Rectal smooth muscle tissue (tissue), 1 donor: ENCODE measurements at regions not wholly inside any gene's neighbourhood (a gene's known extent, or its start where the extent isn't known, plus 50 kb on each side); places are given as distances from the start of the nearest gene placed in this dataset.

Experiments used
- H3K27ac ChIP-seq: one replicate; pipeline ENCODE4 v1.7.0; 2013; ENCODE audit warnings: low read depth, low read length, inconsistent platforms
- H3K27me3 ChIP-seq: one replicate; pipeline ENCODE4 v1.7.0; 2013; ENCODE audit warnings: low read length; ENCODE audit not compliant: control insufficient read depth, insufficient read depth
- H3K36me3 ChIP-seq: one replicate; pipeline ENCODE4 v1.7.0; 2013; ENCODE audit warnings: low read length; ENCODE audit not compliant: control insufficient read depth, insufficient read depth
- H3K4me1 ChIP-seq: one replicate; pipeline ENCODE4 v1.7.0; 2013; ENCODE audit warnings: low read length; ENCODE audit not compliant: control insufficient read depth, insufficient read depth
- H3K4me3 ChIP-seq: one replicate; pipeline ENCODE4 v1.7.0; 2013; ENCODE audit warnings: low read length
- H3K9ac ChIP-seq: one replicate; pipeline ENCODE4 v1.7.0; 2013; ENCODE audit warnings: low read length

DNA sequence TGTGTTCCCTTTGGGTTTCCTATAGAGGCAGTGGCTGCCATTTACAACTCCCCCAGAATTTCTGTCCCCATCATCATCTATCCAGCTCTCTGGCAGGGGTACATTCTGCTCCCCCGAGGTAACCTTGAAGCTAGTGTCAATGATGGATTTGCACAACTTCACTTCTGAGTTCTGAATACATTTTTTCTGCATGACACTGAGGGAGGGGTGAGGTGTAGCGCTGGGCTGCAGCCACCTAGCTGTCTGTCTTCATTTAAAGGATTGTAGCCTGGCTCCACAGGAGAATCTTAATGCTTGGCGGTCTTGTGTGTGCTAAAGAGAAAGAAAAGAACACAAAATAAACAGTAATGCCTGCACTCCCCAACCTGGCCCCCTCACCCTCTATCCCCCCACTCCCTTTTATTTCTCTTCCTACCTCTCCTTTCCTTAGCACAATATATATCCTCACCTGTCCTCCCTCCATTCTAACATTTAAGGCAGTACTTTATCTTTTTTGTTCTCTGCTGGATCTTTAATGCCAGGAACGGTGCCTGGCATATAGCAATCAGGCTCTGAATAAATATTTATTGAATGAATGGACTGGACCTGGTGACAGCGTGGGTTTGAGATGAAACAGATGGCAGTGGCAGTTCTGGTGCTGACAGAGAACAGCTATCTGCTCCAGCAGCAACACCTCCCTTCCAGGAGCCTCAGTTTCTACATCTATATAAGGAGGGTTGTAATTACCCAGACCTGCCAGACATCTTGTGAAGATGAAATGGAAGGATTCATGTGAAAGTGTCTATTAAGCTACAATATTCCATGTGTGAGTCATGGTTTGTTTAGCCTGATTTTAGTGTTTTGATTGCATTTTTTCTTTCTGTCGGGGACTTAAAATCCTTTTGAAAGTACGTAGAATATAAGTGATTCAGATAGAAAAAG lies 163.5 kb upstream of the CDH11 start:
- Histone ChIP-seq H3K9ac (no peak overlapping the region), H3K4me1 (peaks cover 12% of the 10 kb centered on the region), H3K36me3 (no peaks in the 10 kb centered on the region), H3K27ac (no peak overlapping the region), H3K4me3 (no peak overlapping the region), H3K27me3 (no peaks in the 10 kb centered on the region)

DNA sequence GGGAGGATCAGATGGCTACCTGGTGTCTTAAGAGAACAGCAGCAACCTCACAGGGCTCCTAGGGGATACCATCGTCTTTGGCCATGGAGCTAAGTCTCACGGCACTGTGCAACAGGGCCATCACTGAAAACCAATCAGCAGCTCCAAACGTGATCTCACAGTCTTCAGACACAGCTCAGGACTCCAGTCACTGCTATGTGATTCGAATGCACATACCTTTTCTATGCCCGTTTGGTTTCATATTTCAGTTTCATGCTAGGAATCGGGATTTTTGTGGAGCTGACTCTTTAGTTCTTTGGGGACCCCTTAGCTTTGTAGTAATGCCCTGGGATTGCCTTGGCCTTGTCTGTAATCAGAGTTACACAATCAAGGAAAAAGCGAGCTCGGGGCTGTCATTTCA lies 162.8 kb upstream of the CDH11 start:
- Histone ChIP-seq H3K4me1 (peaks cover 12% of the 10 kb centered on the region), H3K36me3 (no peaks in the 10 kb centered on the region), H3K9ac (no peak overlapping the region), H3K27me3 (no peaks in the 10 kb centered on the region), H3K27ac (no peak overlapping the region), H3K4me3 (no peak overlapping the region)

DNA sequence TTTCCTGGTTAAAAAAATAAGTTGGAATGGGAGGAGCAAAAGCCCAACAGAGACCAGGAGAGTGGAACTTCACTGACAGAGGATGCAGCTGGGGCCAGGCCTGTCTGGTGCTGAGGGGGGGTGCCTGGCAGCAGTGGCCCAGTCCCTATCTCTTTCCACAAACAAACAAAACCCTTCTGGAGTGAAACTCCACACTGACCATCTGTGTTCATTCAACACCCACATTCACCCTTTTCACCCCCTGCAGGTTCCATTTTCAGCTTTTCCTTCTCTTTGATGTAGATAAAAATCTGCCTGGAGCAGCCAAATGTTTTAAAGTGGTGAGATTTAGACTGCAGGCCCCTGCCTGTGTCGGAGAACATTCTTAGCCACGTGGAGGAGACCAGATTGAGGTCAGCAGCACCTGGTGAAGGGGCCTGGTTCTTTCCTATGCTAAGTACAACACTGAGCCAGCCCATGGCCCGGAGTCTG lies 161.4 kb upstream of the CDH11 start:
- H3K36me3 ChIP-seq, result no peaks in the 10 kb centered on the region
- no peak overlapping the region for H3K4me3 ChIP-seq
- no peaks in the 10 kb centered on the region for H3K27me3 ChIP-seq
- peaks cover 12% of the 10 kb centered on the region for H3K4me1 ChIP-seq
- no peak overlapping the region for H3K9ac ChIP-seq
- H3K27ac ChIP-seq, result no peak overlapping the region

DNA sequence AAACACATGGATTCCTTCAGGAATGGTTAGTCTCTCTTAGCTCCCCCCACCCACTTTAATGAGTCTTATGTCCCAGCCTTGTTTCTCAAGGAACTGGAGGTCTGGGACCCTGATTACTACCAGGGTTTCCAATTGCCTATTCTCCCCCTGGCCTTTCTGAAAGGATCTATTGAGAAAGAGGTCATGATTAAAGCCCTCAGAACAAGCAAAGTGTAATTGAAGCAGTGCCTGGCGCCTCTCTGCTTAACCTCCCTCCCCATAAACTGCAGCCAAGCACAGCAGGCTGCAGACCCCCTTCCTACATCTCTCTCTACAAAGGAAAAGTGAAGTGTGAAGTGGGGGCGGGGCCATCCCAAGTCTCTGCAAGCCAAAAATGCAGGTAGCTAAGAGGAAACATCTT lies 159.7 kb upstream of the CDH11 start:
- H3K4me3 ChIP-seq, result no peak overlapping the region
- H3K27ac ChIP-seq, result no peak overlapping the region
- no peaks in the 10 kb centered on the region for H3K27me3 ChIP-seq
- H3K9ac ChIP-seq, result no peak overlapping the region
- peaks cover 12% of the 10 kb centered on the region for H3K4me1 ChIP-seq
- H3K36me3 ChIP-seq, result no peaks in the 10 kb centered on the region

DNA sequence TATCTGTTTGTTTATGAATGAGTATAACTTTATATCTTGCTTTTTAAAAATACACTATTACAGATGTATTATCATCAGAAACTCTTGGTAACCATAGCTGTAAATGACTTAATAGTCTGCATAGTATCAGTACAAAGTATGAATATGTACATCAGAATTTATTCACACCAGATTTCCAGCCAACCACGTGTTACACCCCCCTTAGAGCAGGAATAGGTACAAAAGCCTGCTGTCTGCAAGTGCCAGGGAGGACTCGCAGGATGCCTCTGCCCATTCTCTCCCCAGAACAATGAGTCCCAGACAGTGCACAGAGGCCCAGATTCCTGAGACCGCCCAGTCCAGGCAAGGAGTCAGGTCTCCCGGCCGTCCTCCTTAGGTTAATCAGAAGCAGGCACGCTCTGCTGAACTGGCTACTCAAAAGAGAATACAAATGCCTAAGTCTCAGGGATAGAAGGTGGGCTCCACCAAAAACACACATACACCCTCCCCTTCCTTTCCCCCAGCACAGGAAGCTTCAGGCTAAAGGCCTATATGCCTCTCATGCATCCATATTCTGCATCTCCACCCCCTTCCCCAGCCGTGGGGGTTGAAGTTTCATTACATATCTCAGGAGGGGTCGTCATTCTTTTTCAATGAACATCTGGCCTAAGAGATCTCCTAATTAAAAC lies 159.1 kb upstream of the CDH11 start:
- H3K4me3 ChIP-seq, result no peak overlapping the region
- no peaks in the 10 kb centered on the region for H3K27me3 ChIP-seq
- H3K36me3 ChIP-seq, result no peaks in the 10 kb centered on the region
- H3K9ac ChIP-seq, result no peak overlapping the region
- H3K27ac ChIP-seq, result no peak overlapping the region
- peaks cover 12% of the 10 kb centered on the region for H3K4me1 ChIP-seq

DNA sequence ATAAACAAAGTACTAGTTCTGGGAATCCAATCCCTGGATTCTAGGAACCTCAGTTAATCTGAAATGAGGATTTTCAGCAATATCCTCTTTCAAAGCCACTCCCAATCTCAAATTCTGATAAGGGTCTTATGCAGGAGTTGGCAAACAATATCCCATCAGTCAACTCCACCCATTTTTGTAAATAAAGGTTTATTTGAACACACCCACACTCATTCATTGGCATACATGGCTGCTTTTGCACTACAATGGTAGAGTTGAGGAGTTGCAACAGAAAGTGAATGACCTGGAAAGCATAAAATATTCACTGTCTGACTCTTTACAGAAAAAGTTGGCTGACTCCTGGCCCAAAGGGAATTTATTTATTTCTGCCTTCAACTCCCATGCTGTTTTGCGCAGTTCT lies 157.7 kb upstream of the CDH11 start:
- Histone ChIP-seq H3K9ac (no peak overlapping the region), H3K4me3 (no peak overlapping the region), H3K36me3 (no peaks in the 10 kb centered on the region), H3K4me1 (peaks cover under 1% of the 10 kb centered on the region), H3K27me3 (no peaks in the 10 kb centered on the region), H3K27ac (no peak overlapping the region)

DNA sequence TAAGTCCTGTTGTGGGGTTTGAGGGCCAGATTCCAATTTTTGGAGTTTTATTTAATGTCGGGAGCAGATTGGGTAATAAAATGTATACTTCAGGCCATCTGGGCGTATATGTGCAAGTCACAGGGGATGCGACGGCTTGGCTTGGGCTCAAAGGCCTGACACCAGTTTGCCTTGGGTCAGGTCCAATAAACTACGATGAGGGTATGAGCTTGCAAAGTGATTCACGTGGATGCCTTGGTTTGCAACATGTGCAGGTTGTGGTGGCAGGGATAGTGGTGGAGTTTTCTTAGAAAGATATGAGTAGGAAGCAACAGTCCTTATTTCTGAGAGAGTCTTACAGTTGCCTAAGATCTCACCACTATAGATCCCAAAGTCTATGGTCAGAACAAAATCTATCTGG lies 157.0 kb upstream of the CDH11 start:
- Histone ChIP-seq H3K27me3 (no peaks in the 10 kb centered on the region), H3K9ac (no peak overlapping the region), H3K4me1 (no peaks in the 10 kb centered on the region), H3K27ac (no peak overlapping the region), H3K4me3 (no peak overlapping the region), H3K36me3 (no peaks in the 10 kb centered on the region)

DNA sequence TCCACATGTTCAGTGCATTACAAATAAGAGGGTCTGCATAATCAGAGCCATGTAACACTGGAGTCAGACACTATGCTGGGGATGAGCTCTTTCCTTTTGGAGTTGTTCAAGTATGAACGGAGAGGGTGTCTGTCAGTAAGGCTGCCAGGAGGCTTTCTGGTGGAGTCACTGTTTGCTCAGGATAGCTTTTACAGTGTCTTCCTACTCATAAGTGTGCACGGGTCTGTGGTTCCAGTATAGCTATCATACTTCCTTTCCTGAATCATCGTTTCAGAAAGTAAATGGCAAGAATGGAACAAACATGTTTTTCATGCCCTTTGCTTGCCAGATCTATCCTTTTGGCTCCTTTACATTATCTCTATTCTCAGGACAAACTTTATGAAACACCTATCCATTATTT lies 152.7 kb upstream of the CDH11 start:
- no peaks in the 10 kb centered on the region for H3K4me1 ChIP-seq
- no peak overlapping the region for H3K9ac ChIP-seq
- H3K36me3 ChIP-seq, result no peaks in the 10 kb centered on the region
- no peak overlapping the region for H3K4me3 ChIP-seq
- H3K27me3 ChIP-seq, result no peaks in the 10 kb centered on the region
- no peak overlapping the region for H3K27ac ChIP-seq

DNA sequence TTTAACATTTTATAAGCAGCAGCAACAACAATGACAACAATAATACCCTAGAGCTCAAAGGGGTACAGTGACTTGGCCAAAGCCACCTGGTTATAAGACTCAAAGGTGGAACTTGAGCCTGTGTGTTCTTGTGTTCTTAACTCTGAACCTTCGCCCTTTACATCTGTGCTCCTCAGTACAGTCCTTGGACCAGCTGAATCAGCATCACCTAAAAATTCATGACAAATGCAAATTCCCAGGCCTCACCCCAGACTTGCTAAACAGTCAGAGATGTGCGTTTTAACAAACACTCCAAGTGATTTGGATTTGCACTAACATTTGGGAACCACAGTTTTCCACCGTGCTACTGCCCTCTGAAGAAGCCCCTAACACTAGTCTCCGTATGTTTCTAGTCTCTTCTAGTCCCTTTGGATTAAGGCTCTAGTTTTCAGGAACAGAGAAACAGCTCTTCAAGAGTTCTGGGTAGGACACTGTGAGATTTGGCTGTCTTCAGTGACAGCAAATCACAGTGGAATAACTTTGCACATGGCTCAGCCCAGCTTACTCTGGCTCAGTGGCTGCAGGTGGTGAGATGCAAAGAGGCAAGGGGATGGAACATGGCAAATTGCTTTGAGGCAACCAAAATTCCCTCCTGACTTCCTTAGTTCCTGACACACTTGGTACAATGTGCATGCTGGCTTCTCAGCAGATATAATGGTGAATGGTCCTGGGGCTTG lies 151.0 kb upstream of the CDH11 start:
- no peak overlapping the region for H3K4me3 ChIP-seq
- no peak overlapping the region for H3K27ac ChIP-seq
- H3K9ac ChIP-seq, result no peak overlapping the region
- no peaks in the 10 kb centered on the region for H3K27me3 ChIP-seq
- H3K36me3 ChIP-seq, result no peaks in the 10 kb centered on the region
- H3K4me1 ChIP-seq, result no peaks in the 10 kb centered on the region

DNA sequence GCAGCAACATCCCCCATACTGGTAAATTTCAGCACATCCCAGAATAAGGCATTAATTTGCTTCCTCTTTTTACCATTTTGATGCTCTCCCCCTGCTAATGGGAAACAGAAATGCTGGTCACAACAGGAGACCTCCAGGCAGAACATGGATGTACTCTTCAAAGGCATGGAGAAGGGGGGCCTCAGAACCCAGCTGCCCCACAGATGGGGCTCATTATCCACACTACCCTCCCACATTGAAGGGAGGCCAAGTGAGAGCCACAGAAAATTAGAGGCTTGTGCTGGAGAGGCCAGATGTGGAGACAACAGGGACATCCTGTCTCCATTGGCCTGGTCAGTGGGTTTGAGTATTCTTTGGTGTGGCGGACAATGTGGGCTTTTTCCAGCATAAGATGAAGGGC lies 150.1 kb upstream of the CDH11 start:
- H3K27ac ChIP-seq, result no peak overlapping the region
- no peak overlapping the region for H3K9ac ChIP-seq
- no peaks in the 10 kb centered on the region for H3K36me3 ChIP-seq
- no peaks in the 10 kb centered on the region for H3K27me3 ChIP-seq
- H3K4me1 ChIP-seq, result no peaks in the 10 kb centered on the region
- no peak overlapping the region for H3K4me3 ChIP-seq

DNA sequence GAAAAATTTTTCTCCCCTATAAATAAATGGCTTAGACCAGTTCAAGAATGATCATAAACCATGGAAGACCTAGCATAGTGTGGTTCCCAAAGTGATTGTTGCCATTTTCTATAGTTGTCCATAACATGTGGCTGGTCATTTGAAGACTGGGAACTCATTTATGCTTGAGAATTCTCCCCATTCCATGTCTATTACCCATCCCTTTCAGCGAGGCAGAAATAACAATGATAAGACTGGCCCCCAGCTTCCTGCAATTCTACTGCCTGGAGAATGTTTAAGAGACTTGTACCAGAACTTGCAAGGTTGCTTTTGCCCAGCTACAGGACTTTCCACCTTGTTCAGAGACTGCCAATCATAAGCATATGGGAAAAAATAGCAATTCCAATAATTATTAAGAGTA lies 146.5 kb upstream of the CDH11 start:
- no peak overlapping the region for H3K27ac ChIP-seq
- H3K9ac ChIP-seq, result no peak overlapping the region
- H3K4me3 ChIP-seq, result no peak overlapping the region
- H3K36me3 ChIP-seq, result no peaks in the 10 kb centered on the region
- no peaks in the 10 kb centered on the region for H3K4me1 ChIP-seq
- H3K27me3 ChIP-seq, result no peaks in the 10 kb centered on the region

DNA sequence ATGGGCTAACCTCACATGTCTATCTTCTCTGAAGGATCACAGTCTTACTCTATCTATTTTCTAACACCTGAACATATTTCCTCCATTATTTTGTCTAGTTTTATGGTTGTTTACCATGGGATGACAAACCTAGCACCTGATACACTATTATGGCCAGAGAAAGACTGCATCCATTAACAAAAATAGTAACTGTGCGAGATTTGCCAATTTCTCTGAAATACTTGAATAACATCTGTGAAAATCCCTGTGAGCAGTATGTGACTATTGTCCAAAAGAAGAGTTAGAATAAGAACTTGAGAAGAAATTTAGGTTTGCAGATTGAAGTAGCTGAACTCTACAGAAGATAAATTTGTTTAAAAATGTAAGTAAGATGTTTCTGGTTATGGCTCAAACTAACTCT lies 142.0 kb upstream of the CDH11 start:
- no peaks in the 10 kb centered on the region for H3K27me3 ChIP-seq
- H3K4me1 ChIP-seq, result no peaks in the 10 kb centered on the region
- no peak overlapping the region for H3K4me3 ChIP-seq
- H3K27ac ChIP-seq, result no peak overlapping the region
- H3K36me3 ChIP-seq, result no peaks in the 10 kb centered on the region
- H3K9ac ChIP-seq, result no peak overlapping the region
